Ureter (tissue), 1 donor: ENCODE measurements at regions not wholly inside any gene's neighbourhood (a gene's known extent, or its start where the extent isn't known, plus 50 kb on each side); places are given as distances from the start of the nearest gene placed in this dataset.

Experiments used
- DNase-seq: peaks from one replicate; pipeline ENCODE4 v3.0.0-alpha.2; 2020; ENCODE audit warnings: low spot score
- donor health status: DM: yes; HTN: yes; CAD: no.

GRCh38 chr1:229108598-229109201, 162.2 kb upstream of the RAB4A start:
- DNase-seq: peak; percentile 67

GRCh38 chr1:229109320-229109761, 161.6 kb upstream of the RAB4A start:
- no peak for DNase-seq

GRCh38 chr1:229110986-229111385, 159.9 kb upstream of the RAB4A start:
- no peak for DNase-seq

- no peak for DNase-seq
Measured at GRCh38 chr1:229111703-229112319, 159.1 kb upstream of the RAB4A start.

- DNase-seq: no peak
Measured at GRCh38 chr1:229112832-229113548, 157.9 kb upstream of the RAB4A start.

- no peak for DNase-seq
Measured at GRCh38 chr1:229114315-229114714, 156.6 kb upstream of the RAB4A start.

GRCh38 chr1:229114850-229115365, 156.0 kb upstream of the RAB4A start:
- DNase-seq: no peak

- peak; percentile 60 for DNase-seq
Measured at GRCh38 chr1:229116114-229116513, 154.8 kb upstream of the RAB4A start.

GRCh38 chr1:229117664-229118300, 153.1 kb upstream of the RAB4A start:
- DNase-seq: peak; percentile 77

- DNase-seq: no peak
Measured at GRCh38 chr1:229118477-229119061, 152.3 kb upstream of the RAB4A start.

- DNase-seq: no peak
Measured at GRCh38 chr1:229119161-229119560, 151.8 kb upstream of the RAB4A start.

- DNase-seq: no peak
Measured at GRCh38 chr1:229119876-229120275, 151.0 kb upstream of the RAB4A start.

GRCh38 chr1:229121845-229122436, 149.0 kb upstream of the RAB4A start:
- DNase-seq: no peak

- no peak for DNase-seq
Measured at GRCh38 chr1:229122606-229123005, 148.3 kb upstream of the RAB4A start.

- DNase-seq: no peak
Measured at GRCh38 chr1:229124116-229124515, 146.8 kb upstream of the RAB4A start.

- DNase-seq: no peak
Measured at GRCh38 chr1:229124520-229125124, 146.3 kb upstream of the RAB4A start.

GRCh38 chr1:229127301-229127700, 143.6 kb upstream of the RAB4A start:
- DNase-seq: no peak

GRCh38 chr1:229128066-229128608, 142.8 kb upstream of the RAB4A start:
- no peak for DNase-seq

- no peak for DNase-seq
Measured at GRCh38 chr1:229129301-229130027, 141.4 kb upstream of the RAB4A start.

GRCh38 chr1:229130028-229130668, 140.8 kb upstream of the RAB4A start:
- no peak for DNase-seq
